GM23338 (cell line): ENCODE measurements at regions not wholly inside any gene's neighbourhood (a gene's known extent, or its start where the extent isn't known, plus 50 kb on each side); places are given as distances from the start of the nearest gene placed in this dataset.

Experiments
- EZH2phosphoT487 ChIP-seq: fragments of 200-600 bp; sonication (generic); IDR thresholded peaks from one replicate; pipeline ENCODE4 v1.8.1; 2018; ENCODE audit warnings: antibody characterized with exemption; ENCODE audit not compliant: unreplicated experiment
- JUNB ChIP-seq: IDR thresholded peaks from one replicate; pipeline ENCODE4 v1.6.1; 2016; ENCODE audit warnings: antibody characterized with exemption; ENCODE audit not compliant: unreplicated experiment
- POLR2AphosphoS5 ChIP-seq: IDR thresholded peaks from 2 replicates; pipeline ENCODE4 v1.6.1; 2016; ENCODE audit warnings: antibody characterized with exemption, low read depth
- STAT1 ChIP-seq: IDR thresholded peaks from one replicate; pipeline ENCODE4 v1.6.1; 2016; ENCODE audit warnings: antibody characterized with exemption; ENCODE audit not compliant: unreplicated experiment
- ZNF331 ChIP-seq: fragments of 250-450 bp; sonication (Bioruptor Pico); IDR thresholded peaks from 2 replicates; pipeline ENCODE4 v1.5.0; 2020; ENCODE audit warnings: low read depth, mild to moderate bottlenecking, moderate library complexity
- TF ChIP-seq, protein P1 (sequence below): fragments of 250-450 bp; sonication (Bioruptor Pico); IDR thresholded peaks from 2 replicates; pipeline ENCODE4 v1.5.0; 2020; ENCODE audit warnings: mild to moderate bottlenecking, moderate library complexity
- TF ChIP-seq, protein P2 (sequence below): IDR thresholded peaks from one replicate; pipeline ENCODE4 v1.6.1; 2018; ENCODE audit warnings: antibody characterized with exemption; ENCODE audit not compliant: unreplicated experiment

DNA sequence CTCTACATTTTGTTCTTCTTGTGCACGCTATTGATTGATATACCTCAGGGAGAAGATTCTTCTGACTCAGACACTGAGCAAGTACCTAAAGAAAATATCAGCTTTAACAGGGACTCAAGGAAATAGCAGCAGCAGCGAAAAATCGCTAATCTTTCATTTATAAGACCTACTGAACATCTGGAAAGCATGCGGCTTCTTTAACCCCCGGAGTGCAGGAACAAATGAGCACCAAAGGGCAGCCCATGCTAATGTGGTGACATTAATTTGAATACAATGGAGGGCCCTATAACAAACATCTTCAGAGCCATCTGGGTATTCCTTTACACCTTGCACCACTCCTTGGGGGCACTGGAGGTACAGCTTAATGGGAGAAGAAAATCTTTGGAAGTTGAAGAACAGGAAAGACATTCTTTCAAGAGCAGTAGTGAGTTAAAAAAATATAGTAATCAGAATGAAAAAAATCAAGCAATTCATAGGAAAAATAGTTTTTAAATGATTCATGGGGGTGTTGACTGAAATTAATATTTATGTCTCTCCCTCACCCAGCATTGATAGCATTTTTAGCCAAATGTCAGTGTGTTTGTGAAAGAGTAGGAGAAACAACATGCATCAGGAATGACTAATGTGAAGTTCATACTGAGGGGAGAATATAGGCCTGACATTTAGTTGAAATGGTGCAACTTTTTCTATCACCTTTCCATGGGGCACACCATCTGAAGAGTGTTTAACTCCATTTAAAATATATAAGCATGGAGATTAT is 281.7 kb downstream of the HRH4 start (continued):
- TF ChIP-seq, protein P1, sequence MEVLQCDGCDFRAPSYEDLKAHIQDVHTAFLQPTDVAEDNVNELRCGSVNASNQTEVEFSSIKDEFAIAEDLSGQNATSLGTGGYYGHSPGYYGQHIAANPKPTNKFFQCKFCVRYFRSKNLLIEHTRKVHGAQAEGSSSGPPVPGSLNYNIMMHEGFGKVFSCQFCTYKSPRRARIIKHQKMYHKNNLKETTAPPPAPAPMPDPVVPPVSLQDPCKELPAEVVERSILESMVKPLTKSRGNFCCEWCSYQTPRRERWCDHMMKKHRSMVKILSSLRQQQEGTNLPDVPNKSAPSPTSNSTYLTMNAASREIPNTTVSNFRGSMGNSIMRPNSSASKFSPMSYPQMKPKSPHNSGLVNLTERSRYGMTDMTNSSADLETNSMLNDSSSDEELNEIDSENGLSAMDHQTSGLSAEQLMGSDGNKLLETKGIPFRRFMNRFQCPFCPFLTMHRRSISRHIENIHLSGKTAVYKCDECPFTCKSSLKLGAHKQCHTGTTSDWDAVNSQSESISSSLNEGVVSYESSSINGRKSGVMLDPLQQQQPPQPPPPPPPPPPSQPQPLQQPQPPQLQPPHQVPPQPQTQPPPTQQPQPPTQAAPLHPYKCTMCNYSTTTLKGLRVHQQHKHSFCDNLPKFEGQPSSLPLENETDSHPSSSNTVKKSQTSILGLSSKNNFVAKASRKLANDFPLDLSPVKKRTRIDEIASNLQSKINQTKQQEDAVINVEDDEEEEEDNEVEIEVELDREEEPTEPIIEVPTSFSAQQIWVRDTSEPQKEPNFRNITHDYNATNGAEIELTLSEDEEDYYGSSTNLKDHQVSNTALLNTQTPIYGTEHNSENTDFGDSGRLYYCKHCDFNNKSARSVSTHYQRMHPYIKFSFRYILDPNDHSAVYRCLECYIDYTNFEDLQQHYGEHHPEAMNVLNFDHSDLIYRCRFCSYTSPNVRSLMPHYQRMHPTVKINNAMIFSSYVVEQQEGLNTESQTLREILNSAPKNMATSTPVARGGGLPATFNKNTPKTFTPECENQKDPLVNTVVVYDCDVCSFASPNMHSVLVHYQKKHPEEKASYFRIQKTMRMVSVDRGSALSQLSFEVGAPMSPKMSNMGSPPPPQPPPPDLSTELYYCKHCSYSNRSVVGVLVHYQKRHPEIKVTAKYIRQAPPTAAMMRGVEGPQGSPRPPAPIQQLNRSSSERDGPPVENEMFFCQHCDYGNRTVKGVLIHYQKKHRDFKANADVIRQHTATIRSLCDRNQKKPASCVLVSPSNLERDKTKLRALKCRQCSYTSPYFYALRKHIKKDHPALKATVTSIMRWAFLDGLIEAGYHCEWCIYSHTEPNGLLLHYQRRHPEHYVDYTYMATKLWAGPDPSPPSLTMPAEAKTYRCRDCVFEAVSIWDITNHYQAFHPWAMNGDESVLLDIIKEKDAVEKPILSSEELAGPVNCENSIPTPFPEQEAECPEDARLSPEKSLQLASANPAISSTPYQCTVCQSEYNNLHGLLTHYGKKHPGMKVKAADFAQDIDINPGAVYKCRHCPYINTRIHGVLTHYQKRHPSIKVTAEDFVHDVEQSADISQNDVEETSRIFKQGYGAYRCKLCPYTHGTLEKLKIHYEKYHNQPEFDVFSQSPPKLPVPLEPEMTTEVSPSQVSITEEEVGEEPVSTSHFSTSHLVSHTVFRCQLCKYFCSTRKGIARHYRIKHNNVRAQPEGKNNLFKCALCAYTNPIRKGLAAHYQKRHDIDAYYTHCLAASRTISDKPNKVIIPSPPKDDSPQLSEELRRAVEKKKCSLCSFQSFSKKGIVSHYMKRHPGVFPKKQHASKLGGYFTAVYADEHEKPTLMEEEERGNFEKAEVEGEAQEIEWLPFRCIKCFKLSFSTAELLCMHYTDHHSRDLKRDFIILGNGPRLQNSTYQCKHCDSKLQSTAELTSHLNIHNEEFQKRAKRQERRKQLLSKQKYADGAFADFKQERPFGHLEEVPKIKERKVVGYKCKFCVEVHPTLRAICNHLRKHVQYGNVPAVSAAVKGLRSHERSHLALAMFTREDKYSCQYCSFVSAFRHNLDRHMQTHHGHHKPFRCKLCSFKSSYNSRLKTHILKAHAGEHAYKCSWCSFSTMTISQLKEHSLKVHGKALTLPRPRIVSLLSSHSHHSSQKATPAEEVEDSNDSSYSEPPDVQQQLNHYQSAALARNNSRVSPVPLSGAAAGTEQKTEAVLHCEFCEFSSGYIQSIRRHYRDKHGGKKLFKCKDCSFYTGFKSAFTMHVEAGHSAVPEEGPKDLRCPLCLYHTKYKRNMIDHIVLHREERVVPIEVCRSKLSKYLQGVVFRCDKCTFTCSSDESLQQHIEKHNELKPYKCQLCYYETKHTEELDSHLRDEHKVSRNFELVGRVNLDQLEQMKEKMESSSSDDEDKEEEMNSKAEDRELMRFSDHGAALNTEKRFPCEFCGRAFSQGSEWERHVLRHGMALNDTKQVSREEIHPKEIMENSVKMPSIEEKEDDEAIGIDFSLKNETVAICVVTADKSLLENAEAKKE (CRISPR knock-in tag): no peak
- no peak for TF ChIP-seq POLR2AphosphoS5
- TF ChIP-seq EZH2phosphoT487: no peak
- no peak for TF ChIP-seq STAT1
- TF ChIP-seq, protein P2, sequence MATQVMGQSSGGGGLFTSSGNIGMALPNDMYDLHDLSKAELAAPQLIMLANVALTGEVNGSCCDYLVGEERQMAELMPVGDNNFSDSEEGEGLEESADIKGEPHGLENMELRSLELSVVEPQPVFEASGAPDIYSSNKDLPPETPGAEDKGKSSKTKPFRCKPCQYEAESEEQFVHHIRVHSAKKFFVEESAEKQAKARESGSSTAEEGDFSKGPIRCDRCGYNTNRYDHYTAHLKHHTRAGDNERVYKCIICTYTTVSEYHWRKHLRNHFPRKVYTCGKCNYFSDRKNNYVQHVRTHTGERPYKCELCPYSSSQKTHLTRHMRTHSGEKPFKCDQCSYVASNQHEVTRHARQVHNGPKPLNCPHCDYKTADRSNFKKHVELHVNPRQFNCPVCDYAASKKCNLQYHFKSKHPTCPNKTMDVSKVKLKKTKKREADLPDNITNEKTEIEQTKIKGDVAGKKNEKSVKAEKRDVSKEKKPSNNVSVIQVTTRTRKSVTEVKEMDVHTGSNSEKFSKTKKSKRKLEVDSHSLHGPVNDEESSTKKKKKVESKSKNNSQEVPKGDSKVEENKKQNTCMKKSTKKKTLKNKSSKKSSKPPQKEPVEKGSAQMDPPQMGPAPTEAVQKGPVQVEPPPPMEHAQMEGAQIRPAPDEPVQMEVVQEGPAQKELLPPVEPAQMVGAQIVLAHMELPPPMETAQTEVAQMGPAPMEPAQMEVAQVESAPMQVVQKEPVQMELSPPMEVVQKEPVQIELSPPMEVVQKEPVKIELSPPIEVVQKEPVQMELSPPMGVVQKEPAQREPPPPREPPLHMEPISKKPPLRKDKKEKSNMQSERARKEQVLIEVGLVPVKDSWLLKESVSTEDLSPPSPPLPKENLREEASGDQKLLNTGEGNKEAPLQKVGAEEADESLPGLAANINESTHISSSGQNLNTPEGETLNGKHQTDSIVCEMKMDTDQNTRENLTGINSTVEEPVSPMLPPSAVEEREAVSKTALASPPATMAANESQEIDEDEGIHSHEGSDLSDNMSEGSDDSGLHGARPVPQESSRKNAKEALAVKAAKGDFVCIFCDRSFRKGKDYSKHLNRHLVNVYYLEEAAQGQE: no peak
- TF ChIP-seq JUNB: no peak
- TF ChIP-seq ZNF331: no peak
